GM13977 (cell line): ENCODE measurements at regions not wholly inside any gene's neighbourhood (a gene's known extent, or its start where the extent isn't known, plus 50 kb on each side); places are given as distances from the start of the nearest gene placed in this dataset.

Experiments
- DNase-seq: peaks from one replicate; pipeline ENCODE4 v3.0.0; 2012; ENCODE audit warnings: low spot score
- CTCF ChIP-seq: IDR thresholded peaks from 2 replicates; pipeline ENCODE4 v1.5.1; 2012; ENCODE audit warnings: mild to moderate bottlenecking, control low read depth; ENCODE audit not compliant: insufficient read depth; ENCODE audit errors: extremely low read depth, missing control alignments
- in situ Hi-C: fragments of 300-500 bp; cut with MboI; formaldehyde crosslinking; loops from one replicate; pipeline ENCODE4 v1.12.0; 2022; ENCODE audit warnings: low sequenced_read_pairs, low pct_unique_long_range_greater_than_20kb, mixed read lengths, inconsistent platforms; ENCODE audit not compliant: unreplicated experiment

- no peak for DNase-seq
- TF ChIP-seq CTCF: no peak
- in situ Hi-C loops: no loop called here
These were observed 316.8 kb downstream of the SETD4 start for GRCh38 chr21:35743571-35743970.

GRCh38 chr21:35738347-35738961 is 321.9 kb downstream of the SETD4 start:
- in situ Hi-C loops: no loop called here
- no peak for DNase-seq
- TF ChIP-seq CTCF: no peak

- in situ Hi-C loops: no loop called here
- no peak for TF ChIP-seq CTCF
- DNase-seq: no peak
These were observed 322.4 kb downstream of the SETD4 start for GRCh38 chr21:35737899-35738346.

- no peak for TF ChIP-seq CTCF
- in situ Hi-C loops: no loop called here
- no peak for DNase-seq
These were observed 322.9 kb downstream of the SETD4 start for GRCh38 chr21:35737449-35737848.

GRCh38 chr21:35732788-35733187 is 327.5 kb downstream of the SETD4 start:
- no peak for TF ChIP-seq CTCF
- in situ Hi-C loops: no loop called here
- DNase-seq: no peak

- no peak for DNase-seq
- TF ChIP-seq CTCF: no peak
- in situ Hi-C loops: no loop called here
These were observed 330.0 kb downstream of the SETD4 start for GRCh38 chr21:35730325-35730724.
